CD1c-positive myeloid dendritic cell (primary cell): ENCODE measurements at regions not wholly inside any gene's neighbourhood (a gene's known extent, or its start where the extent isn't known, plus 50 kb on each side); places are given as distances from the start of the nearest gene placed in this dataset.

Source experiments
- DNase-seq: peaks from one replicate; pipeline ENCODE4 v3.0.0-alpha.2; 2016; ENCODE audit errors: extremely low spot score

DNA sequence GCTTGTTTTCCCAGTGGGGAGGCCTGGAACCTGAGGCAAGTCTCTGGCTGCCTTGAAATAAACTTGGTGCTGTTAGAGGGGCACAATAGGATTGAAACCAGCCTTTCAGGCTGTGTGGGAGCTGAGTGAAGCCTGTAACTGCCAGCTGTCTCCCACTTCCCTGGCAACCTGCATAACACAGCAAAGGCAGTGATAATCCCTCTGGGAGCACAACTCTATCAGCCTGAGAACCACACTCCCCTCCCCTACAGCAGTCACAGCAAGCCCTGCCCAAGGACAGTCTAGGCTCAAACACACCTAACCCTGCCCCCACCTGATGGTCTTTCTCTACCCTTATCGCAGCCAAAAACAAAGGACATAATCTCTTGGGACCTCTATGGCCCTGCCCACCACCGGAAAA, 683.8 kb upstream of the ATXN8OS start:
- no peak for DNase-seq

DNA sequence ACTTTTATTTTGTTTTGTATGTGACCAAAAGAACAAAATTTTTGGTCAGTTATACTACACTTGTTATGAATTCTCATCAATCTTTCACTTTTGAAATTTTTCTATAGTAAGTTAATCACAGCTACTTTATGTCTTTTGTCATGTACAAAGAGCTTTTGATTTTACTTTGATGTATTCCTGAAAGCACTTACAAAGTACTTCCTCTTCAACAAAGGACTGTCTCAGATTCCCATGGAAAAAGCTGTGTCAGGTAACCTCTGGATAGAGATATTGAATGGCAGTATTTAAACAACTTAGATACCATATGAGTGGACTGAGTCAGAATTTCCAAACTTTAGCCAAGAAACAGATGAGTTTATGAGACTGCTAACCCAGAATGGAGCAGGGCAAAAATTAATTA, 689.3 kb upstream of the ATXN8OS start:
- no peak for DNase-seq

GRCh38 chr13:69410761-69411160, 696.9 kb upstream of the ATXN8OS start:
- no peak for DNase-seq

GRCh38 chr13:69391756-69392155, 715.9 kb upstream of the ATXN8OS start:
- DNase-seq = no peak

DNA sequence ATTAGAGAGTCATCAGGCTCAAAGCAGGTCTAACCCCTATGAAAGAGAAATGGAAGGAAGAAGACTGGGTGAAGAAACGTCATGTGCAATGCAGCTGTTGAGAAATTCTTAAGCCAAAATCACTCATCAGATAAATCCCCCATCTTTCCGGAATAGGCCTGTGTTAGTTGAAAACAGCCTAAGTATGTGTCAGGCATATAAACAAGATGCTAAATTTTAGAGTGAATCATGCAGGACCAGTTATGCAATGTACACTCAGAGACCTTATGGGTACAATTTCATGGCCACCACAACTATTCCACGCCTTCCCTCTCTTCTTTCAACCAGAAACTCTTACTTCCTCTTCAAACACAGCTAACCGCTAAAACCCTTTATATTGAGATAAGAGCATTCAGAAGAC, 717.7 kb upstream of the ATXN8OS start:
- no peak for DNase-seq

- no peak for DNase-seq
Observed at GRCh38 chr13:69373747-69374425, 733.7 kb upstream of the ATXN8OS start.

DNA sequence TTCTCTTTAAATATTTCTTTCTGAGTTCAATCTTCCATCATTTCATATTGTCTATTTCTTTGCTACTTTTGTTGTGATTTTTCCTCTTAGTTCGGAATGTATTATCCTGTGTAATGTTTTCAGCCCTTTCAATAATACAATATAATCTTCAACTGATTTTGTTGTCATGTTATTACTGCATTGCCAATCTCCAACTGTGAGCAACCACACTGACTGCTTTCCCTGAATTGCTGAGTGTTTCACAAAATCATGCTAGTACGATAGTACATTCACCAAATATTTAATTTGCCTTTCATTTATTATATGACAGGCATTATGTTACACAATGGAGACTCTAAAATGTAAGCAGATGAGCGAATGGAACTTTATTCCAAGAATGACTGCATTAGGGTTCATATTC, 744.3 kb upstream of the ATXN8OS start:
- DNase-seq = no peak

GRCh38 chr13:69331245-69331644, 776.4 kb upstream of the ATXN8OS start:
- DNase-seq = no peak

- no peak for DNase-seq
Observed at GRCh38 chr13:69324090-69324886, 783.3 kb upstream of the ATXN8OS start.

- DNase-seq = no peak
Observed at GRCh38 chr13:69319656-69320055, 788.0 kb upstream of the ATXN8OS start.

DNA sequence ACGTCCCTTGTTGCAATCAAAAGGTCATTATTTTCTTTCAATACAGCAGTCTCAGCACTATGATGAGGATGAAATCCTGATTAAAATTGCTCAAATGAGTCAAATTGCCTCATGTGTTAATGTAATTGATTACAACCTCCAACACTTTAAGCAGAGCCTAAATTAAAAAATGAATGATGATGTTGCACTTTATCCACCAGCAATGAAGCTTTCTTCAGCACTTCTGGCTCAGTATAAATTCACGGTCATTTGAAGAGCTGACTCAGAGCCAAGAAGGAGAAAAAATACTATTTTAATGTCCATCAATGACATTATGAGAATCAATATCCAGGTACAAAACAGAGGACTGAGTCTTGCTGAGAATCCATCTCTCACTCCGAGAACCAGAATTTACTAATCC, 792.6 kb upstream of the ATXN8OS start:
- DNase-seq = no peak

- DNase-seq = no peak
Observed at GRCh38 chr13:69306766-69307165, 800.9 kb upstream of the ATXN8OS start.

DNA sequence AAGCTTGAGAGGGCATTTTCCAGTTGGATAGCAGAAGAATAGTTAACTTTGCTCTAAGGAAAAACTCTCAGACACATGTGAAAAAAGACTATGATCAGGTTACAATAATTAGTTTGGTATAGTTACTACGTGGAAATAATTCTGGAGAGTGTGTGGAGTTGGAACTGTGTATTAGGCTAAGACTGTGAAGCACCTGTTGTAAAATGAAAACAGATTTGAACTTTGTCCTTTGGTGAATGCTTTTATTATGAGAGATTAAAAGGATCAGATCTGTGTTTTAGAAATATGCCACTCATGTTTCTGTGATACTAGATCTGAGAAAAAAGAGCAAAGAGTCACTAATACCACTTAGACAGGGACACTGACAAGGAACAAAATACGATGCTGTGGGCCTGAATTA, 807.5 kb upstream of the ATXN8OS start:
- DNase-seq = no peak

GRCh38 chr13:69296130-69296529, 811.5 kb upstream of the ATXN8OS start:
- DNase-seq = no peak

- DNase-seq = no peak
Observed at GRCh38 chr13:69292789-69293425, 814.7 kb upstream of the ATXN8OS start.

DNA sequence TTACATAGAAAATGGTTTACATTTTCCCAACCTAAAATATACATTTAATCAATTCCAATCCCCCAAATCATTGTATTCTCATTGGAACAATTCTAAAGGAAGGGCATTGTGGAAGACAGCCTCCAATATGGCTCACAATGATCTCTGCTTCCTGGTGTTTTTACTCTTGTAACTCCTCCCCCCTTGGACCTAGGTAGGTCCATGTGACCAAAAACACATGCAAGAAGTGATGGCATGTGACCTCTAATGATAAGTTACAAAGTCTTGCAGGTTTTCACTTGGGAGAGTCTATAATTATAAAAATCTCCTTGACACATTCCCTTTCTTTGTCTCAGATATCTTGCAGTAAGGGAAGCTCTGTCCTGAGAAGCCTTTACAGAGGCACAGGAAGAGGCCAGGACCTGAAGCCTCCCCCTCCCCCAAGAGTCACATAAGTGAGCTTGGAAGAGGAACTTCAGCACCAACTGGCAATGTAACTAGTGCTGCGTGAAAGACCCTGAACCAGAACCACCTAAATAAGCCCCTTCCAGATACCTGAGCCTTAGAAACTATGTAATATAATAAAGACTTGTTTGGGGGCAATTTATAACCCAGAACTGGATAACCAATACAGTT, 816.2 kb upstream of the ATXN8OS start:
- DNase-seq = no peak

DNA sequence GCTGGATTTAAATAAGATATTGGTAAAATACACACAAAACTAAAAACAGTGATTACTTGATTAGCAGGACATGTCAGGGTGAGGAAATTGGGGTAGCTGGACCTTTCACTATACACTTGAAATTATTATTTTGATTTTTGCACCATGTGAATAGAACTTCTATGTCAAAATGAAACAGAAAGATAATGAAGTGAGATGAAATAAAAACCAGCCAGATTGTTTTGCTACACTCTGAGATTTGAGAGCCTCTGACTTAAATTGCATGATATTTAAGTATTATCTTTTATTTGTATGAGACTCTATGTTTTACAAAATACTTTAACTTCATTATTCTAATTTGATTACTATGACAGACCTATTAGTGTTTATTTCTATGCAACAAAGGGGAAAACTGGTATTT, 819.6 kb upstream of the ATXN8OS start:
- DNase-seq = no peak

- no peak for DNase-seq
Observed at GRCh38 chr13:69287050-69287698, 820.5 kb upstream of the ATXN8OS start.

GRCh38 chr13:69283837-69284236, 823.8 kb upstream of the ATXN8OS start:
- no peak for DNase-seq

DNA sequence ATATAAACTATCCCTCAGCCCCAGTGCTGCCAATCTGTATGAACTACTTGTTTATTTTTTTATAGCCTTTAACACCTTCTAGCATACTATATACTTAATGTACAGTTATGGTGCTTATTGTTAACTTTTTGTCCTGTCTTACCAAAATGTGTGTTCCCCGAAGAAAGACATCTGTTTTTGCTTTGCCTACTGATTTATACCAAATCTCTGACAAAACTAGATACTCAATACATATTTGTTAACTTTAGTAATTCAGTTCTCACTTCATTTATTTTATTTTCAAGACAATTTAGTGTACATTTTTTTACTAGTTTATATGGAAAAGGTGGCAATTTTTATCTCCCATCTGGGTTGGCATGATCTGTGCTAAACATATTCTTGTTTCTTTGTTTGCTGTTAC, 824.3 kb upstream of the ATXN8OS start:
- no peak for DNase-seq

DNA sequence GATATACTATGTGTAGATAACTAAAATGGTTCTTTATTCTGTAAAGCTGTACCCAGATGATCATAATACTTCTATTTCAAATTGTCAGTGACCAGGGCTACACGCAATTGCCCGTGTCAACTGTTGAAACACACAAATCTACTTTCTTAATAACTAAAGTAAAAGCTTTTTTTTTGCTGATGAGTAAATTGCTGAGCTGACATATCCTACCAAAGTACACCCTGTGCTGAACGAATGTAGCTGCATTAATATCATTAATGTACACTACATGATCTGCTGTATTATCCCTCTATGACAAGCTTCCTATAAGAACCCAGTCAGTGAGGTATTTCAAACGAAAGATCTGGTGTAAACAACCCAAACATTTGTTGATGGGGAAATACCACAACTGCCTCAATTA, 827.2 kb upstream of the ATXN8OS start:
- no peak for DNase-seq

DNA sequence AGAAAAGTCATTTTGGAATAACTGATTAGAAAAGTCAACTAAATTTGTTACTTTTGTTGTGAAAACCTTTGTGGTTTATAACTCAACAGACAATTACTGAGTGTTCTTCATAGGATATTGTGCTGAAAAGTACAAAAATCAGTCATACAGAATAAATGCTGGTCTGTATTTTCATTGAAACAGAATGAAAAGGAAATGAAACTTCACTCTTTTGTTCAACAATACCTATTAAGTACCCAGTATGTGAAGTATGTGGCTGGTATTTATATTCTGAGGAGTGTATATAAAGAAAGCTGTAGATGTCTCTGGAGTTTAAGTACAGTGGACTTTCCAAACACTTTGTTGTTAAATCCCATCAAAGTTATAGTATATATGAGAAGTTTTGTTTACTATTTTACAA, 828.4 kb upstream of the ATXN8OS start:
- DNase-seq = no peak
